Activated naive CD8-positive, alpha-beta T cell treated with anti-CD3 and anti-CD28 coated beads, Interleukin-2, amount 50 U/mL, for 24 hours (primary cell): ENCODE measurements at regions not wholly inside any gene's neighbourhood (a gene's known extent, or its start where the extent isn't known, plus 50 kb on each side); places are given as distances from the start of the nearest gene placed in this dataset.

ENCODE experiments used
- ATAC-seq: fragments of 150-1000 bp; cut with Tn5 transposase; one replicate; pipeline ENCODE4 v1.10.0; 2021
- DNase-seq: peaks from one replicate; pipeline ENCODE4 v3.0.0; 2021
- H3K27ac Mint-ChIP-seq: one replicate; pipeline ENCODE4 v1.8.0; 2021; ENCODE audit warnings: mild to moderate bottlenecking, mixed read lengths
- H3K27me3 Mint-ChIP-seq: one replicate; pipeline ENCODE4 v1.8.0; 2021; ENCODE audit warnings: mixed read lengths
- H3K36me3 Mint-ChIP-seq: one replicate; pipeline ENCODE4 v1.8.0; 2021; ENCODE audit warnings: low read depth, mixed read lengths
- H3K4me1 Mint-ChIP-seq: one replicate; pipeline ENCODE4 v1.8.0; 2021; ENCODE audit warnings: mixed read lengths
- H3K4me3 Mint-ChIP-seq: one replicate; pipeline ENCODE4 v1.8.0; 2021; ENCODE audit warnings: mild to moderate bottlenecking, moderate library complexity, mixed read lengths
- H3K9me3 Mint-ChIP-seq: one replicate; pipeline ENCODE4 v1.8.0; 2021; ENCODE audit warnings: mixed read lengths

DNA sequence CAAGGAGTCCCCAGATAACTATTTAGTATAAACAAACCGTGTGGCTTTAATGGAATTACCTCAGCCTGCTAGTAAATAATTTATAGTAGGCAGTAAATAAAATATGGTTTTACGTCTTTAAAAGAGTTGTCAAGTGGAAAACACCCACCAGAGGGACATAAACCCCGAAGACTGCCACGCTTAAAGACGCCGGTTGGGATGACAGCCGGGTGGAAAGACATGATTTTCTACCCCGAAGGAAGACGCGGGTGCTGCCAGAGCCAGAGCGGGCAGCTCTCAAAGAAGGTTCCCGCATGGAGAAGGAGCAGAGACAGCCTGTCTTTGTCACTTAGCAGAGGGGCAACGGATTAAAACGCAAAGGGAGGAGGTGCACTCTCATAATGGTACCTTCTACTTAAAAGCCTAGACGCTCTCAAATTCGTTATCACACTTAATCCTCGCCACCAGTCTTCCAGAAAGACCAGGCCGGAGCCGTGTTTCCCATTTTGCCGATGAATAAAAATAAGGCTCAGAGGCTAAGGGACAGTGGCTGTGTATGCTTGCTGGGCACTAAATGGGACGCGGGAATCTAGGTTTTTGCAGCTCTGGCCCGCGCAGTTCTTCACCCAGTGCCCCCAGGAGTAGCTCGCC, 140.5 kb upstream of the ZIC3 start:
- ATAC-seq (no peak), DNase-seq (no peak)
- peaks cover 52% of the 10 kb centered on the region for H3K27me3 Mint-ChIP-seq
- peaks cover 4% of the 10 kb centered on the region for H3K4me1 Mint-ChIP-seq
- peaks cover 3% of the 10 kb centered on the region for H3K9me3 Mint-ChIP-seq
- no peak overlapping the region for H3K27ac Mint-ChIP-seq
- H3K36me3 Mint-ChIP-seq = no peaks in the 10 kb centered on the region
- no peak overlapping the region for H3K4me3 Mint-ChIP-seq

DNA sequence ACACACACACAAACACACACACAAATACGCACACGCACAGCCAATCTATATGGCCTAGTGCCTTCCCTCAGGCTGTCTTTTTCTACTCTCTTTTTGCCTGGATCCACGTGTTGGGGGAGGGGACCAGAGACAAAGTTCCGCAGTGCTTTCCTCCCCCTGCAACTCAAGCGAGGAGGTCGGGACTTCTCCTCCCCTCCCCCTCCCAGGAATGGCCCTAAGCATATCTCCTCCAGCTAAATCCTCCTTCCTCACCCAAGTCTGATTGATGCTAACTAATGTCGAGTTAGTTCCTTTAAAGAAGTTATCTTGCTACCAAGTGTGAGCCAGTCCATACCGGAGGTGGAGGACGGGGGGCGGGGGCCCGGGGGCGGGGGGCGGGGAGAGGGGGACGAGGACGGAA, 141.2 kb upstream of the ZIC3 start:
- no peak for DNase-seq
- Mint-ChIP-seq H3K27me3 (peaks cover 49% of the 10 kb centered on the region), H3K27ac (no peak overlapping the region), H3K36me3 (no peaks in the 10 kb centered on the region), H3K4me3 (no peak overlapping the region), H3K4me1 (peaks cover 4% of the 10 kb centered on the region), H3K9me3 (peaks cover 3% of the 10 kb centered on the region)
- no peak for ATAC-seq

DNA sequence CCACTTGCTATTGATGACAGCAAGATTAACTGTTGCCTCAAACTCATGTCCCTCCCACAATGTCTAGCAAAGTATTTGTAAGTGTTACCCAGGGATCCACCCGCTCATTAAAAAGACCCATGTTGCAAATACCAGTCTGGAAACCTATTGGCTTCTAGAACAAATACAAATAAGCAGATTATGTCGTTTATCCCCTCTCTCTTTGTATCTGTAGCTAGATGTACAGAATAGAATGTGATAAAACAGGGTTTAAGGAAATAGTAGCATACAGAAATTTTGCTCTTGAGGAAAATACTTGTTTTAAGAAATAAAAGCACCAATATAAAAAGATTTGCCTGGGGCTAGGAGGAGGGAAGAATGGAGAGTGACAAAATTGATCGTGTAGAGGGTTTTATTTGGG, 142.7 kb upstream of the ZIC3 start:
- Mint-ChIP-seq H3K4me3 (no peak overlapping the region), H3K4me1 (peaks cover 4% of the 10 kb centered on the region), H3K36me3 (no peaks in the 10 kb centered on the region), H3K27ac (no peak overlapping the region), H3K9me3 (peaks cover 3% of the 10 kb centered on the region), H3K27me3 (peaks cover 45% of the 10 kb centered on the region)
- no peak for ATAC-seq
- DNase-seq = no peak

DNA sequence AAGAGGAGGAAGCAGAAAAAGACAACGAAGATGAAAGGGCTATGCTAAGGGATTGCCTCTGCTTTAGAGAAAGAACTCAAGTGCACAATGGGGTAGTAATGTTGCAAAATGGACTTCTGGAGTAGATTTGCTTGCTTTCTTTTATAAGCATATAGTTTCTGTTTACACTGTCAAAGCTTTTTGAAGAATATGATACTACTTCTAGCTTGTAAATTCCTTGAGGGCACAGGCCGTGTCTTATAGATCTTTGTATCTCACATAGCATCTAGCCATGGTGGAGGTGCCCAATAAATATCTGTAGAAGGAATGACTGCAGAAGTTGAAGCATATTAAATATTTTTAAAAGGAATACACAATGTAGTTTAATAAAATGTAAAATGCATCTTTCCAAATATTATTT, 147.8 kb upstream of the ZIC3 start:
- no peak for DNase-seq
- Mint-ChIP-seq H3K4me3 (no peak overlapping the region), H3K27me3 (peaks cover 23% of the 10 kb centered on the region), H3K9me3 (no peaks in the 10 kb centered on the region), H3K4me1 (no peaks in the 10 kb centered on the region), H3K27ac (no peak overlapping the region), H3K36me3 (no peaks in the 10 kb centered on the region)
- ATAC-seq = no peak

DNA sequence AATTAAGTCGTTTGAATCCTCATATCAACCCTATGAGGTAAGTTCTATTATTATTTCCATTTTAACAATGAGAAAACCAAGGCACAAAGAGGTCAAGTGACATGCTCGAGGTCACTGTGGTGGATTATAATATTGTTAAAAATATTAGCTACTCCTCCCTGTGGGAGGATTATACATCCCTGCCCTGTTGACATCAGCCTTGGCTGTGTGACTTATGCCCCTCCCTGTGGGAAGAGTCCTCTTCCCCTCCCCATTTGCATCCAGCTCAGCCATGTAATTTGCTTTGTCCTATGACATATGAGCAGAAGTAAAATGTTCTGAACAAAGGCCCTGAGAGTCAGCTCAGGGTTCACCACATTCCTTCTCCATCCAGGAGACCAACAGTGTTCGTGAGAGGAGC, 152.7 kb upstream of the ZIC3 start:
- no peaks in the 10 kb centered on the region for H3K9me3 Mint-ChIP-seq
- no peak for DNase-seq
- H3K27me3 Mint-ChIP-seq = peaks cover 14% of the 10 kb centered on the region
- H3K36me3 Mint-ChIP-seq = no peaks in the 10 kb centered on the region
- H3K4me1 Mint-ChIP-seq = no peaks in the 10 kb centered on the region
- no peak overlapping the region for H3K4me3 Mint-ChIP-seq
- no peak overlapping the region for H3K27ac Mint-ChIP-seq
- no peak for ATAC-seq

DNA sequence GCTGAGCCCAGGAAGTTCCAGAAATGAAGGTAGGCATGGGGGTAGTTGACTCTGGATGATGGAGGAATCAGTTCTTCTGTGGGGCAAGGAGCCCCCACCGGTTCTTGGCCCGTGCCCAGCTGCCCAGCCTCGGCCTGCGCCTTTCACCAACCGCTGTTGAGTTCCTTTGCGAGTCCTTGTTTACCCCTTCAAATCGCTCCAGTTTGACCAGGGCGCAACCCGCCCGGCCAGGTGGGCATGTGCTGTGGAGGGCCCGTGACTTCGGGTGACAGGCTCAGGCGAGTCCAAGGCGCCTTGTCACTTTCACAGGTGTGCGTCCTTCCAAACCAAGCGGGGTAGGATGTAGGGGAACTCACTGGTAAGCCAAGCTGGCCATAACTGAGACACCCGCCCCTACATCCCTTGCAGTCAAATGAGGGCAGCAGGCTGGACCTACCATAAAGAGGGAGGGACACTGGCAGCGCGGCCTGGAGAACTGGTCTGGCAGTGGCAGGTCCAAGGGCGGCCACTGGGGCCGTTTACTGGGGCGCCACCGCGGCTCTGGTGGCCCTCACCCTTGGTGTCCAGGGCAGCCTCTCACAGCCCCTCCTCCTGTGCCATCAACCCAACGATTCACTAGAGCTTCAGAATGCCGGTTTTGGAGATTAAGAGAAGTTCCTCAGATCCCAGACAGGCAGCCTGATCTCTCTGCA, 160.3 kb upstream of the ZIC3 start:
- no peak overlapping the region for H3K27ac Mint-ChIP-seq
- H3K27me3 Mint-ChIP-seq = no peaks in the 10 kb centered on the region
- H3K9me3 Mint-ChIP-seq = no peaks in the 10 kb centered on the region
- ATAC-seq (no peak), DNase-seq (no peak)
- H3K4me1 Mint-ChIP-seq = no peaks in the 10 kb centered on the region
- H3K36me3 Mint-ChIP-seq = no peaks in the 10 kb centered on the region
- no peak overlapping the region for H3K4me3 Mint-ChIP-seq

DNA sequence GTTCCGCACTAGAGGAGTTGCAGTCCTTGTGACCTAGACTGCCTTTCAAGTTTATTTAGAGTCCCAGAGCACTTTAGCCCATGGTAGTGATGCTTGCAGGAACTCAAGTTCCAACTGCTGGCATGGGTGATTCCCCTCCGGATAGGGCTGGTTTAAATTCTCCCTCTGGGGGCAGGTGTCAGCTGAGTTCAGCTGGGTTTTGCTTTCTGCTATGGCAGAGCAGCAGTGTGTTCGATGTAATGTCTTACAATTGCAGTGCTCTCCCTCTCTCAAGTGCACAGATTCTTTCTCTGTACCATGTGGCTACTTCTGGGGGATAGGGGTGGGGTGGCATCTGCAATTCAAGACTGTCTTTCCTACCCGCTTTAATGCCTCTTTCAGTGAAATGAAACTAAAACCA, 164.8 kb upstream of the ZIC3 start:
- H3K4me3 Mint-ChIP-seq = no peak overlapping the region
- H3K27me3 Mint-ChIP-seq = no peaks in the 10 kb centered on the region
- no peaks in the 10 kb centered on the region for H3K9me3 Mint-ChIP-seq
- ATAC-seq (no peak), DNase-seq (no peak)
- no peaks in the 10 kb centered on the region for H3K36me3 Mint-ChIP-seq
- H3K27ac Mint-ChIP-seq = no peak overlapping the region
- no peaks in the 10 kb centered on the region for H3K4me1 Mint-ChIP-seq

DNA sequence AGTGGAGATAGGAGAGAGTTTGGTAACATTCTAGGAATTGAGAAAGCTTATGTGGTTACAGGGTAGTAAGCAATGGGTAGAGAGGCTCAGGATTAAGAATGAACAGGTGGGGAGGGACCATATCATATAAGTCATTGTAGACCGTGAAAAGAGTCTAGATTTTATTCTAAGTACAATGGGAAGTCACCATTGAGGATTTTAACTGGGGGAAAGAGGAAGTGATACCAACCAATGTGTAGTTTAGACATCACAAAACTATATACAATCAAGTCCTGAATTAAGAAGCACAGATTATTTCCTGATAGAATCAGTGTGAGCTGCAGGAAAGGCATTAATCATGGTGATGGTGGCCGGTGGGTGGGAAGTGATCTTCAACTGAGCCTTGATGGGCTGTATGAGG, 178.3 kb upstream of the ZIC3 start:
- no peak overlapping the region for H3K4me3 Mint-ChIP-seq
- H3K36me3 Mint-ChIP-seq = no peaks in the 10 kb centered on the region
- no peaks in the 10 kb centered on the region for H3K27me3 Mint-ChIP-seq
- H3K27ac Mint-ChIP-seq = no peak overlapping the region
- ATAC-seq (no peak), DNase-seq (no peak)
- peaks cover 11% of the 10 kb centered on the region for H3K9me3 Mint-ChIP-seq
- H3K4me1 Mint-ChIP-seq = no peaks in the 10 kb centered on the region

DNA sequence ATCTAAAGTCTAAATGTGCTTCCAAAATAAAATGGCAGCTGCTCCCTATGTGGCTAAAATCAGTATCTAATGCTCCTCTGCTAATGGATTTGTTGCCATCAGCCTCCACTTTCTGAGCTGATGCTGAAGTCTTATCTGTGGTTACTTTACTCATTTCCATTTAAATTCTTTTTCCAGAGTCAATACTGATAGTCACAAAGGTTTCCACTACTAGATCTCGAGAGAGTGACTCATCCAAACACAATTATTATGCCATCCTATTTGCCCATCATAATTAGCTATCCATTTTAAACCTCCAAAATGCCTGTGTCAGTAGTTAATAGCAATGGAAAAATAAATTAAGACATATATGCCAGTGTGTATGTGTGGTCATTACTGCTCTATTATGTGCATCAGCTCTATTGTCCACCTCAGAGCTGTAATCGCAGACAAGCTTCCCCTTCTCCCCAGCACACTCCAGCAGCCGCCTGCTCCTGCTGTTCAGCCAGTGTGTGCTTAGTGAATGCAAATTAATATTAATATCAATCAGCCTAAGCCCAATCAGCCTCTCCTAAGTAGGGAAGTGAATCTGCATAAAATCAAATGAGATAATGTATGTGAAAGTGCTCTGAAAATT, 199.8 kb upstream of the ZIC3 start:
- ATAC-seq (no peak), DNase-seq (no peak)
- peaks cover 3% of the 10 kb centered on the region for H3K27me3 Mint-ChIP-seq
- no peaks in the 10 kb centered on the region for H3K36me3 Mint-ChIP-seq
- no peak overlapping the region for H3K27ac Mint-ChIP-seq
- no peaks in the 10 kb centered on the region for H3K4me1 Mint-ChIP-seq
- no peak overlapping the region for H3K4me3 Mint-ChIP-seq
- H3K9me3 Mint-ChIP-seq = no peaks in the 10 kb centered on the region

DNA sequence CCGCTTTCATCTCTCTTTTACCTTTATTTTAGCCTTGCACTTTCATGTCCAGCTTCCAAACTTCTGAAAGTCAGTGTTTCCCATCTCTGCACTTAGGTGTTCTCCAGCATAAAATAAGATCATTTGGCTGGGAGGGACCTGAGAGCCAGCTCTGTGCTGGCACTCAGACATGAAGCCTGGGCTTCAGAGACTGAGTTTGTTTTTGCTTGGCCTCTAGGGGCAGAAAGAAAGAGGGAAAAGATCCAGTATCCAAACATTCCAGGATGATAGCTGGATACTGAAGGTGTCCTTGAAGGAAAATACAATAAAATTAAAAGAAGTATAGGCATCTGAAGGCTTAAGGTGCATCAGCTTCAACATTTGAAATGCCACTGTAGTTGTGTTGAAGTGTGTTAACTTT, 202.4 kb upstream of the ZIC3 start:
- ATAC-seq (no peak), DNase-seq (no peak)
- no peaks in the 10 kb centered on the region for H3K36me3 Mint-ChIP-seq
- no peaks in the 10 kb centered on the region for H3K9me3 Mint-ChIP-seq
- H3K27ac Mint-ChIP-seq = no peak overlapping the region
- H3K4me3 Mint-ChIP-seq = no peak overlapping the region
- H3K27me3 Mint-ChIP-seq = peaks cover 3% of the 10 kb centered on the region
- no peaks in the 10 kb centered on the region for H3K4me1 Mint-ChIP-seq

DNA sequence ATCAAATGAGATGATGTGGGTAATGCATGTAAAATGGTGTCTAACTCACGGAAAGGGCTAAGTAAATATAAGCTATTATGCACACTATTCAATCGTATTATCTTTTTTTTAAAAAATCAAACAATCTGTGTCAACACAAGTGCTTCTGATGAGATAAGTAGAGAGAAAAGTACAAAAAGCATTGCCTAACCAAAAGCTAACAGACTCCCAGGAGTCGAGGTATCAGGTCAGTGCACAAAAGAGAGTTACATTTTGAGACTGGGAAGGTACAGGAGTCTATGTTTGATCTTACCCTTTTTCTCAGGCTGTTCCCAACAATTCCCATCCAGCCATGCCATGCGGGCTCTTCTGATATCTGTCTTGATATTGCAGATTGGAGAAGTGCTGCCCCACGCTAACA, 203.3 kb upstream of the ZIC3 start:
- ATAC-seq (no peak), DNase-seq (no peak)
- H3K4me1 Mint-ChIP-seq = no peaks in the 10 kb centered on the region
- H3K36me3 Mint-ChIP-seq = no peaks in the 10 kb centered on the region
- no peak overlapping the region for H3K27ac Mint-ChIP-seq
- H3K27me3 Mint-ChIP-seq = peaks cover 3% of the 10 kb centered on the region
- no peak overlapping the region for H3K4me3 Mint-ChIP-seq
- H3K9me3 Mint-ChIP-seq = no peaks in the 10 kb centered on the region

DNA sequence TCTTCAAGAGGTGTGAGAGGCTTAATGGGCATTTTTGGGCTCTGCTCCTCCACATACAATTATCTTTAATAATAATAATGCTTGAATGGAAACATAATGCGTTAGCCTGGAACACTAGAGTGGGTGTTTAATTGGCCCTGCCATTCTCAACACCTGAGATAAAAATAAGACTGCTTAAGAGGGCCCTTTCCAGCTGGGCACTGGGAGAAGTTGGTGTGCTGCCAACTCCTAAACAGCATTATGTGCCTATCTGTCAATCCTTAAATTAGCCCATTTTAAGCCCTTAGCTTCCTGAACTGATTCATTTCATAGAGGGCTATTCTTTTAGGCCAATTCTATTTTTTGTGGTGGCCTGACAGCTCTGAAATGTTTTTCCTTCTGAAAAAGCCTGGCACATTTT, 211.1 kb upstream of the ZIC3 start:
- no peak overlapping the region for H3K27ac Mint-ChIP-seq
- ATAC-seq = no peak
- no peaks in the 10 kb centered on the region for H3K4me1 Mint-ChIP-seq
- H3K9me3 Mint-ChIP-seq = no peaks in the 10 kb centered on the region
- H3K36me3 Mint-ChIP-seq = no peaks in the 10 kb centered on the region
- H3K4me3 Mint-ChIP-seq = no peak overlapping the region
- H3K27me3 Mint-ChIP-seq = no peaks in the 10 kb centered on the region
- DNase-seq = no peak

DNA sequence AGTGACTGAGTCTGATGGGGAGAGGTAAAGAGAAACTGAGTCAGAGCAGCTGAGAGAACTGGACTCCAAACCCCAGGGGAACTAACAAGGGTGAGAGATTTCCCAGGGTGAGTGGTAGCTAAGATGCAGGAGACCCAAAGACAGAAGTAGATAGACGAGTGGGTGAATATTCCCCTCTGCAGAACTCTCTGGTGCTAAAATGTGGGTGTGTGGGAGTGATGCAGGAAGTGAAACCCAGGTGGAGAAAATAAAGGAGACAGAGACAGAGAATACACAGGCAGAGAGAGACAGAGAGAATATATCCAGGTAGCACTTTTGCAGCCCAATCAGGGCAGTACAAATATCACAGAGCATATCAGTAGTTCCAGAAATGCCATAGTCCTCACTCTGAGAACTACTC, 212.5 kb upstream of the ZIC3 start:
- H3K36me3 Mint-ChIP-seq = no peaks in the 10 kb centered on the region
- no peaks in the 10 kb centered on the region for H3K27me3 Mint-ChIP-seq
- no peaks in the 10 kb centered on the region for H3K4me1 Mint-ChIP-seq
- DNase-seq = no peak
- no peaks in the 10 kb centered on the region for H3K9me3 Mint-ChIP-seq
- ATAC-seq = no peak
- H3K4me3 Mint-ChIP-seq = no peak overlapping the region
- H3K27ac Mint-ChIP-seq = no peak overlapping the region

DNA sequence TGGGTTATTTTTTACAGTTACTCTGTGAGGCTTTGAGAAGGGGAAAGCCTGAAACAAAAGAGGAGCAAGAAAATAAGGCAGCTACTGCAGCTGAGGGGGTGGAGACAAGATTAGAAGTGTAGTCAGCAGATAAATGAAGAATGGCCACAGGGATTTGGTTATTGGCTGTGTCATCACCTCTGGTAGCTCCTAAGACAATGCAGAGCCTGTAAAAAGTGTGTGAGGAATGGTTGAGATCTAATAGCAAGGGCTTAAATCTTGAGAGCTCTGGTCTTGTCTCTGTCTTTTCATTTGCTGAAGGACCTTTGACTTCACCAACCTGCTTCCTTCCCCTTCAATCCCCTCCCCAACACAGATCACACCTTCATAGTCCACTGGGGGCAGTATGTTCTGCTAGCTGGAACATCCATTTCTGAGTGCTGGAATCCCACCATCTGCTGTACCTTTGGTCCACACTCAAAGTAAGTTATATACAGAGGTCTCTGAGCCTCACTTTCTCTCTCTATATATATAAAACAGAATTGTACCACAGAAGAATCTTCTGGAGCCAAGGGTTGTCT, 213.7 kb upstream of the ZIC3 start:
- no peaks in the 10 kb centered on the region for H3K27me3 Mint-ChIP-seq
- H3K9me3 Mint-ChIP-seq = no peaks in the 10 kb centered on the region
- no peaks in the 10 kb centered on the region for H3K36me3 Mint-ChIP-seq
- H3K4me3 Mint-ChIP-seq = no peak overlapping the region
- ATAC-seq (no peak), DNase-seq (no peak)
- no peaks in the 10 kb centered on the region for H3K4me1 Mint-ChIP-seq
- no peak overlapping the region for H3K27ac Mint-ChIP-seq

DNA sequence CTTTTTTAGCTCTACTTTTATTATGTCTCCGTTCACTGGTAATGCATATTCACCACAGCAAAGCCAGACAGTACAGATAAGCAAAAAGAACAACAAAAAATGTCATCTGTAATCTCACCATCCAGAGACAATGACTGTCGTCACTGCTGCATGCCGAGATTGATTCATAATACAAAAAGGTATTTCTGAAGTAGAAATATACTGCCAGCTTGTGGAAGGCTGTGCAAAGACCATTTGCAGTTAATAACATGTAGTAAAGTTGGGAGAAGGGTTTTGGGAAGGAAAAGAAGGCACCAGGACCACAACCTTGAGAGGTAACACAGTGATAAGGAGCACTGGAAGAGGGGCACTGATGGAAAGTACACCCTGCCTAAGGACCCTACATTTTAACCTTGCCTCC, 223.0 kb upstream of the ZIC3 start:
- Mint-ChIP-seq H3K36me3 (no peaks in the 10 kb centered on the region), H3K4me1 (no peaks in the 10 kb centered on the region), H3K27me3 (peaks cover 2% of the 10 kb centered on the region), H3K9me3 (no peaks in the 10 kb centered on the region), H3K4me3 (no peak overlapping the region), H3K27ac (no peak overlapping the region)
- ATAC-seq = no peak
- DNase-seq = no peak
